Stimulated activated naive CD8-positive, alpha-beta T cell treated with anti-CD3 and anti-CD28 coated beads, Interleukin-15, Interleukin-2, amounts not matched to agents 100 ng/mL and 50 ng/mL, for 24 hours (primary cell): ENCODE measurements at regions not wholly inside any gene's neighbourhood (a gene's known extent, or its start where the extent isn't known, plus 50 kb on each side); places are given as distances from the start of the nearest gene placed in this dataset.
"Not testable (repeated sequence)": the region's sequence is repeated elsewhere in the genome, so short reads cannot be mapped to it uniquely, and the experiment has no call there.

ENCODE experiments used
- H3K27ac Mint-ChIP-seq: one replicate; pipeline ENCODE4 v1.8.0; 2021; ENCODE audit warnings: mild to moderate bottlenecking, mixed read lengths
- H3K27me3 Mint-ChIP-seq: one replicate; pipeline ENCODE4 v1.8.0; 2021; ENCODE audit warnings: mixed read lengths
- H3K36me3 Mint-ChIP-seq: one replicate; pipeline ENCODE4 v1.8.0; 2021; ENCODE audit warnings: low read depth, mixed read lengths
- H3K4me1 Mint-ChIP-seq: one replicate; pipeline ENCODE4 v1.8.0; 2021; ENCODE audit warnings: low read depth, mixed read lengths
- H3K4me3 Mint-ChIP-seq: one replicate; pipeline ENCODE4 v1.8.0; 2021; ENCODE audit warnings: mild to moderate bottlenecking, mixed read lengths
- H3K9me3 Mint-ChIP-seq: one replicate; pipeline ENCODE4 v1.8.0; 2021; ENCODE audit warnings: mixed read lengths

- Mint-ChIP-seq H3K9me3 (no peaks in the 10 kb centered on the region), H3K36me3 (no peaks in the 10 kb centered on the region), H3K27ac (no peak overlapping the region), H3K4me3 (no peak overlapping the region), H3K27me3 (no peaks in the 10 kb centered on the region), H3K4me1 (no peaks in the 10 kb centered on the region)
Measured at GRCh38 chrY:19644889-19645638, 99.5 kb downstream of the KDM5D start.

GRCh38 chrY:19637651-19638347 is 106.7 kb downstream of the KDM5D start:
- Mint-ChIP-seq H3K27me3 (no peaks in the 10 kb centered on the region), H3K27ac (no peak overlapping the region), H3K9me3 (no peaks in the 10 kb centered on the region), H3K4me3 (no peak overlapping the region), H3K4me1 (no peaks in the 10 kb centered on the region), H3K36me3 (no peaks in the 10 kb centered on the region)

DNA sequence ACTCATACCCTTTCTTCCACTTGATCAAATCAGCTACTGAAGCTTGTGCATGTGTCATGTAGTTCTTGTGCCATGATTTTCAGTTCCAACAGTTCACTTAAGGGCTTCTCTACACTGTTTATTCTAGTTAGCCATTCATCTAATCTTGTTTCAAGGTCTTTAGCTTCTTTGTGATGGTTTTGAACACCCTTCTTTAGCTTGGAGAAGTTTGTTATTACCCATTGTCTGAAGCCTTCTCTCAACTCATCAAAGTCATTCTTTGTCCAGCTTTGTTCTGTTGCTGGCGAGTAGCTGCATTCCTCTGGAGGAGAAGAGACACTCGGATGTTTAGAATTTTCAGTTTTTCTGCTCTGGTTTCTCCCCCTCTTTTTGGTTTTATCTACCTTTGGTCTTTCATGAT is 115.6 kb downstream of the KDM5D start:
- Mint-ChIP-seq H3K27me3 (peaks cover 4% of the 10 kb centered on the region), H3K4me3 (no peak overlapping the region), H3K4me1 (no peaks in the 10 kb centered on the region), H3K27ac (no peak overlapping the region), H3K9me3 (peaks cover 3% of the 10 kb centered on the region), H3K36me3 (no peaks in the 10 kb centered on the region)

DNA sequence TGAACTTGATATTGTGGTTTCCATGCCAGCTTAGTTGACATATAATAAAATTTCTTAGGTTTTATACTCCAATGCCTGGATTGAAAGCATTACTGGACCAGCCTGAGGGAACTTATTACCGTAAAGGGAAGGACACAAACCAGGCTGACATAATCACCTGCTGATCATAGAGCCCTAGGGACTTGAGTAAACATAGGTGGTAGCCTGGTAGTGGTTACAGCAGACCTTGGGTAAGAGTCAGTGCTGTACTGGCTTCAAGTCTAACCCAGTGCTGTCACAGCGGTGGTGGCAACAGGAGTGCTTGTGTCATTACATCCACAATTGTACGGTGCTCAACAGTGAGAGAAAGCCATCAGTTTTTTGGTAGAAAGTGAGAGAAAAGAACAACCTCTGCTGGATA is 122.1 kb downstream of the KDM5D start:
- no peaks in the 10 kb centered on the region for H3K4me1 Mint-ChIP-seq
- peaks cover 3% of the 10 kb centered on the region for H3K9me3 Mint-ChIP-seq
- no peak overlapping the region for H3K4me3 Mint-ChIP-seq
- no peak overlapping the region for H3K27ac Mint-ChIP-seq
- H3K27me3 Mint-ChIP-seq, result peaks cover 4% of the 10 kb centered on the region
- no peaks in the 10 kb centered on the region for H3K36me3 Mint-ChIP-seq

GRCh38 chrY:19621756-19622155 is 122.8 kb downstream of the KDM5D start:
- no peaks in the 10 kb centered on the region for H3K36me3 Mint-ChIP-seq
- H3K27me3 Mint-ChIP-seq, result no peaks in the 10 kb centered on the region
- no peak overlapping the region for H3K4me3 Mint-ChIP-seq
- no peaks in the 10 kb centered on the region for H3K9me3 Mint-ChIP-seq
- H3K4me1 Mint-ChIP-seq, result no peaks in the 10 kb centered on the region
- H3K27ac Mint-ChIP-seq, result no peak overlapping the region

DNA sequence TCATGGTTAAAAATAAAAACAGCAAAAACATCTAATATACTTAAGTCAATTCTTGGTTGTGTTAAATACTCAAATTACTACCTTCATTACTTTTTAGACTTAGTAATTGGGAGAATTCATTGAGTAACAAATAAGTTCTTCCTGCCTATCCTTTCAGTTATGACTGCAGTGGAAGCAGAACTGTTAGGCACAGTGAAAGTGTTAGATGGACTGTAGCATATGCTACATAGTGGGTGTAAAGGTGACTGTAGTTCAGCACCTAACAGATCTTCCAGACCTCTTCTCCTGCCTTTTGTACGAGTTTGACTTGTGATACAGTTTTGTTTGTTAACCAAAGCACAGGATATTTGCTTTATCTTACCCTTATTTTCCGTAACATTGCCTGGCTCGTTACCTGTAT is 143.4 kb downstream of the KDM5D start:
- Mint-ChIP-seq H3K36me3 (peaks cover 55% of the 10 kb centered on the region), H3K27ac (no peak overlapping the region), H3K4me3 (no peak overlapping the region), H3K9me3 (no peaks in the 10 kb centered on the region), H3K27me3 (no peaks in the 10 kb centered on the region), H3K4me1 (peaks cover 4% of the 10 kb centered on the region)

DNA sequence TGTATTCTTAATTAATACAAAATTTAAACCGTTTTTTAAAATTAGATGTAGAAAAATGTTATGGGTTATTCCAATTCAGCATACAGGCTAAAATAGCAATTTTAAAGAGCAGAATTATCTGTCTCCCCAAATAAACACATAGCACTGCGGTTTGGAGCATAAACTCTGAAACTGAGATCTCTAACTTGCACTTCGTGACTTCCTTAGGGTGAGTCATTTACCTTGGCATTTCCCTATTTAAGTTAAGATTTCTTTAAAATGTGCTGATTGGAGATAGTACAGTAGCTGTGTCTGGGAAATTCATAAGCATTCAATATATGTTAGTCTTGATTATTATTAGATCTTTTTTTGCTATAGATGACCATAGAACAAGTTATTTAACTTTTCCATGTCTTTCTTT is 143.8 kb downstream of the KDM5D start:
- H3K4me3 Mint-ChIP-seq, result no peak overlapping the region
- H3K9me3 Mint-ChIP-seq, result no peaks in the 10 kb centered on the region
- peaks cover 55% of the 10 kb centered on the region for H3K36me3 Mint-ChIP-seq

GRCh38 chrY:19590235-19590634 is 154.3 kb downstream of the KDM5D start:
- peaks cover 40% of the 10 kb centered on the region for H3K36me3 Mint-ChIP-seq
- no peak overlapping the region for H3K4me3 Mint-ChIP-seq
- H3K27me3 Mint-ChIP-seq, result no peaks in the 10 kb centered on the region
- peaks cover 8% of the 10 kb centered on the region for H3K4me1 Mint-ChIP-seq
- no peak overlapping the region for H3K27ac Mint-ChIP-seq
- no peaks in the 10 kb centered on the region for H3K9me3 Mint-ChIP-seq

More for the DNA sequence above, 143.8 kb downstream of the KDM5D start:
- Mint-ChIP-seq H3K27me3 (no peaks in the 10 kb centered on the region), H3K27ac (no peak overlapping the region), H3K4me1 (peaks cover 4% of the 10 kb centered on the region)

DNA sequence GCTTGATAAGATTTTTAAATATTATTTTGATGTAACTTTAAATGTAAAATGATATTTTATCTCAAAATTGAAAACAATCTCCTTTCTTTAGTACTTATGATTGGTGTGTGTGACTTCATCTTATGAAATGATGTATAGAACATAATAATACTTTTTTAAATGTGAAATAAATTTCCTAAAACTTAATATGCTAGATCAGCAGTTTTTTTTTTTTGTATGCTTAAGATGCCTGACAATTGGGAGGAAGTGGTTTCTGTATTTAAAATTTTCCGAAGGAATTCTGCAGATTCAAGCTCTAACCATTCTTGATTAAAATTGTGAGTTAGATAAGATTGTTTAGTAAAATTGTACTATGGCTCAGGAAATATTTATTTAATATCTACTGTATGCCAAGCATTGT is 154.9 kb downstream of the KDM5D start:
- Mint-ChIP-seq H3K4me3 (no peak overlapping the region), H3K9me3 (no peaks in the 10 kb centered on the region), H3K36me3 (peaks cover 46% of the 10 kb centered on the region), H3K27ac (no peak overlapping the region), H3K4me1 (peaks cover 14% of the 10 kb centered on the region), H3K27me3 (no peaks in the 10 kb centered on the region)

DNA sequence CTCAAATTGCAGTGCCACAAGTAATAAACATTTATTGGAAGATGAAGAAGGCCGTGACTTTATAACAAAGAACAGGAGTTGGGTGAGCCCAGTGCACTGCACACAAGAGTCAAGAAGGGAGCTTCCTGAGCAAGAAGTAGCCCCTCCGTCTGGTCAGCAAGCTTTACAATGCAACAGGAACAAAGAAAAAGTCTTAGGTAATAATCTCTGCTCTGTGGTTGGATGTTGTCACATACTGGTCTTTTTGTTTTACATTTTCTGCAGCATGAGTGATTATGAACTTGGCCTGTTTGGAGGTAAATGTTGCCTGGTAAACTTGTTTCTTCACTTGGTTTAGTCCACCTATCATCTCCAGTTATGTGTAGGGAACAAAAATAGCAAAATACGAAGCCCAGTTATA is 157.2 kb downstream of the KDM5D start:
- H3K4me1 Mint-ChIP-seq, result peaks cover 26% of the 10 kb centered on the region
- peaks cover 33% of the 10 kb centered on the region for H3K36me3 Mint-ChIP-seq
- no peaks in the 10 kb centered on the region for H3K27me3 Mint-ChIP-seq
- H3K9me3 Mint-ChIP-seq, result no peaks in the 10 kb centered on the region
- H3K27ac Mint-ChIP-seq, result no peak overlapping the region
- H3K4me3 Mint-ChIP-seq, result no peak overlapping the region

DNA sequence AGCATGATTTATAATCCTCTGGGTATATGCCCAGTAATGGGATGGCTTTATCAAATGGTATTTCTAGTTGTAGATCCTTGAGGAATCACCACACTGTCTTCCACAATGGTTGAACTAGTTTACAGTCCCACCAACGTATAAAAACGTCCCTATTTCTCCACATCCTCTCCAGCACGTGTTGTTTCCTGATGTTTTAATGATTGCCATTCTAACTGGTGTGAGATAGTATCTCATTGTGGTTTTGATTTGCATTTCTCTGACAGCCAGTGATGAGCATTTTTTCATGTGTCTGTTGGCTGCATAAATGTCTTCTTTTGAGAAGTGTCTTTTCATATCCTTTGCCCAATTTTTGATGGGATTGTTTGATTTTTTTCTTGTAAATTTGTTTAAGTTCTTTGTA is 163.5 kb downstream of the KDM5D start:
- H3K27ac Mint-ChIP-seq, H3K9me3 Mint-ChIP-seq, H3K4me3 Mint-ChIP-seq, H3K27me3 Mint-ChIP-seq: not testable (repeated sequence)
- Mint-ChIP-seq H3K36me3 (peaks cover 31% of the 10 kb centered on the region), H3K4me1 (peaks cover 53% of the 10 kb centered on the region)

DNA sequence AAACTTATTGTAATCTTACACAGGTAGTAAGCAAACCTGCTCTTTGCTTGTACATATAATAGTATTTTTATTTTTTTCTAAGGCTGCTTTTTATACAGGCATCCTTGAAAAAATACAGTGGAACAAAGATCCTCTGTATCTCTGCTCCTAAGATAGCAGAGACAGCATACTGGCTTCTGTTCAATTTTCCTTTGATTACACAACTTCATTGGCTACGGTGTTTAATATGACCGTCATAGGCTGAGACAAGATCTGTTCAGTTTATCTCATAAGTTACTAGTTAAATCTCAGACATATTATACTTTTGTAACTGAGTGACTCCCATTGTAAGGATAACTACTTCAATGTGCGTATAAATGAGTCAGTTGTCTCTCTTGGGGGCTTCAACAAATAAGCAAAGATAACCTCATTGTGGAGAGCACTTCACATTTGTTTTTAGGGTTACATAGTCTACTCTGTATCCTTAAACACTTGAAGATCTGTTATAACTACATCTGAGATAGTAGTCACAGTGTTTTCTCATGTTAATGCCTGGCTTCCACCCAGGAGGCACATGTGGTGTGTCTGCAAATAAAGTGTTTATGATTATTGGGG is 166.1 kb downstream of the KDM5D start:
- Mint-ChIP-seq H3K9me3 (no peaks in the 10 kb centered on the region), H3K27me3 (no peaks in the 10 kb centered on the region), H3K36me3 (peaks cover 26% of the 10 kb centered on the region), H3K27ac (no peak overlapping the region), H3K4me1 (peaks cover 54% of the 10 kb centered on the region), H3K4me3 (no peak overlapping the region)

GRCh38 chrY:19577250-19577649 is 167.3 kb downstream of the KDM5D start:
- Mint-ChIP-seq H3K36me3 (peaks cover 31% of the 10 kb centered on the region), H3K27ac (no peak overlapping the region), H3K9me3 (no peaks in the 10 kb centered on the region), H3K27me3 (no peaks in the 10 kb centered on the region), H3K4me1 (peaks cover 61% of the 10 kb centered on the region), H3K4me3 (no peak overlapping the region)

GRCh38 chrY:19574939-19575338 is 169.6 kb downstream of the KDM5D start:
- H3K4me1 Mint-ChIP-seq, result peaks cover 66% of the 10 kb centered on the region
- no peaks in the 10 kb centered on the region for H3K9me3 Mint-ChIP-seq
- H3K36me3 Mint-ChIP-seq, result peaks cover 26% of the 10 kb centered on the region
- no peaks in the 10 kb centered on the region for H3K27me3 Mint-ChIP-seq
- no peak overlapping the region for H3K4me3 Mint-ChIP-seq
- no peak overlapping the region for H3K27ac Mint-ChIP-seq

GRCh38 chrY:19573646-19574045 is 170.9 kb downstream of the KDM5D start:
- H3K4me3 Mint-ChIP-seq, result no peak overlapping the region
- no peaks in the 10 kb centered on the region for H3K9me3 Mint-ChIP-seq
- peaks cover 63% of the 10 kb centered on the region for H3K4me1 Mint-ChIP-seq
- no peaks in the 10 kb centered on the region for H3K27me3 Mint-ChIP-seq
- H3K27ac Mint-ChIP-seq, result no peak overlapping the region
- peaks cover 26% of the 10 kb centered on the region for H3K36me3 Mint-ChIP-seq
